HUES48 (cell line): ENCODE measurements at regions not wholly inside any gene's neighbourhood (a gene's known extent, or its start where the extent isn't known, plus 50 kb on each side); places are given as distances from the start of the nearest gene placed in this dataset.

Experiments
- H3K27ac ChIP-seq: one replicate; pipeline ENCODE4 v1.7.0; 2013; ENCODE audit warnings: low read depth, low read length, inconsistent platforms
- H3K27me3 ChIP-seq: 2 replicates; pipeline ENCODE4 v1.6.1; 2013; ENCODE audit warnings: mild to moderate bottlenecking, low read length; ENCODE audit not compliant: control insufficient read depth, insufficient read depth
- H3K36me3 ChIP-seq: 2 replicates; pipeline ENCODE4 v1.6.1; 2013; ENCODE audit warnings: low read length; ENCODE audit not compliant: control insufficient read depth, insufficient read depth
- H3K4me1 ChIP-seq: 2 replicates; pipeline ENCODE4 v1.6.1; 2013; ENCODE audit warnings: mild to moderate bottlenecking, low read length; ENCODE audit not compliant: control insufficient read depth, insufficient read depth
- H3K4me3 ChIP-seq: 2 replicates; pipeline ENCODE4 v1.5.1; 2013; ENCODE audit warnings: mild to moderate bottlenecking, low read depth, low read length
- H3K9ac ChIP-seq: 2 replicates; pipeline ENCODE4 v1.6.1; 2013; ENCODE audit warnings: mild to moderate bottlenecking, low read depth, low read length, moderate library complexity
- H3K9me3 ChIP-seq: 2 replicates; pipeline ENCODE4 v1.6.1; 2013; ENCODE audit warnings: low read length; ENCODE audit not compliant: control insufficient read depth, insufficient read depth

DNA sequence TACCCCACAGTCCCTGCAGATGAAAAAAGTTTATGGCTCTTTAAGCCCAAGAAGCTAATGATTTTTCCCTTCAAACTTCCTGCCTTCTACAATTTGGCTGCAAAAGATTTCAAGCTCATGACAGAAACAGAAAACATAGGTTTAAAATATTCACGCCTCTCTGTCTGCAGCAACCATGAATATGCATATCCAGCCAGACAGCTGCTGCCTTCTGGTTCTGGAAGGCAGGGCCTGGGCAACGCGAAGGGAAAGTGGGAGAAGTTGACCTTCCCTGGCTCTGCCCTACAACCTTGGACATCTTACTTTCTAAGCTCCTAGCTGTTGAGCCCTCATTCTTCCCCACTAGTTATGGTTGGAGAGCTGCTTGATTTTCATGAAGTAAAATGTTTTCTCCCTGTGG lies 64.8 kb upstream of the CLINT1 start:
- Histone ChIP-seq H3K4me3 (no peak overlapping the region), H3K36me3 (no peaks in the 10 kb centered on the region), H3K4me1 (peaks cover 32% of the 10 kb centered on the region), H3K9me3 (no peaks in the 10 kb centered on the region), H3K27ac (no peak overlapping the region), H3K27me3 (no peaks in the 10 kb centered on the region), H3K9ac (no peak overlapping the region)

- H3K9me3 ChIP-seq = no peaks in the 10 kb centered on the region
- no peaks in the 10 kb centered on the region for H3K27me3 ChIP-seq
- H3K9ac ChIP-seq = no peak overlapping the region
- no peaks in the 10 kb centered on the region for H3K36me3 ChIP-seq
- no peak overlapping the region for H3K27ac ChIP-seq
- peaks cover 28% of the 10 kb centered on the region for H3K4me1 ChIP-seq
- no peak overlapping the region for H3K4me3 ChIP-seq
Measured at GRCh38 chr5:157922026-157922425, 63.1 kb upstream of the CLINT1 start.

DNA sequence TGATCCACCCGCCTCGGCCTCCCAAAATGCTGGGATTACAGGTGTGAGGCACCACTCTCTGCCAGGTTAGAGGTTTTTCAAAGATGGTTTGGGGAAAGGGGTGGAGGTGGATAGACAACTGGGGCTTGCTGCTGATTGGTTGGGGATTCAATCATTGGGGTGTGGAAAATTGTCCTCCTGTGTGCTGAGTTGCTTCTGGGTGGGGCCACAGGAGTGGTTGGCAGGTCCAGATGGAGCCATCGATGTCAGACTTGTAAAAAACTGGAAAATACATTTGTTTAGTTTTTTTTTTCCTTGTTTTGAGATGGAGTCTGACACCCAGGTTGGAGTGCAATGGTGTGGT lies 61.9 kb upstream of the CLINT1 start:
- no peak overlapping the region for H3K27ac ChIP-seq
- no peaks in the 10 kb centered on the region for H3K36me3 ChIP-seq
- H3K4me3 ChIP-seq = no peak overlapping the region
- H3K27me3 ChIP-seq = no peaks in the 10 kb centered on the region
- peaks cover 28% of the 10 kb centered on the region for H3K4me1 ChIP-seq
- H3K9me3 ChIP-seq = no peaks in the 10 kb centered on the region
- no peak overlapping the region for H3K9ac ChIP-seq

GRCh38 chr5:157918811-157919742 lies 60.1 kb upstream of the CLINT1 start:
- Histone ChIP-seq H3K9me3 (no peaks in the 10 kb centered on the region), H3K4me3 (no peak overlapping the region), H3K9ac (no peak overlapping the region), H3K4me1 (peaks cover 26% of the 10 kb centered on the region), H3K27me3 (no peaks in the 10 kb centered on the region), H3K27ac (no peak overlapping the region), H3K36me3 (no peaks in the 10 kb centered on the region)

DNA sequence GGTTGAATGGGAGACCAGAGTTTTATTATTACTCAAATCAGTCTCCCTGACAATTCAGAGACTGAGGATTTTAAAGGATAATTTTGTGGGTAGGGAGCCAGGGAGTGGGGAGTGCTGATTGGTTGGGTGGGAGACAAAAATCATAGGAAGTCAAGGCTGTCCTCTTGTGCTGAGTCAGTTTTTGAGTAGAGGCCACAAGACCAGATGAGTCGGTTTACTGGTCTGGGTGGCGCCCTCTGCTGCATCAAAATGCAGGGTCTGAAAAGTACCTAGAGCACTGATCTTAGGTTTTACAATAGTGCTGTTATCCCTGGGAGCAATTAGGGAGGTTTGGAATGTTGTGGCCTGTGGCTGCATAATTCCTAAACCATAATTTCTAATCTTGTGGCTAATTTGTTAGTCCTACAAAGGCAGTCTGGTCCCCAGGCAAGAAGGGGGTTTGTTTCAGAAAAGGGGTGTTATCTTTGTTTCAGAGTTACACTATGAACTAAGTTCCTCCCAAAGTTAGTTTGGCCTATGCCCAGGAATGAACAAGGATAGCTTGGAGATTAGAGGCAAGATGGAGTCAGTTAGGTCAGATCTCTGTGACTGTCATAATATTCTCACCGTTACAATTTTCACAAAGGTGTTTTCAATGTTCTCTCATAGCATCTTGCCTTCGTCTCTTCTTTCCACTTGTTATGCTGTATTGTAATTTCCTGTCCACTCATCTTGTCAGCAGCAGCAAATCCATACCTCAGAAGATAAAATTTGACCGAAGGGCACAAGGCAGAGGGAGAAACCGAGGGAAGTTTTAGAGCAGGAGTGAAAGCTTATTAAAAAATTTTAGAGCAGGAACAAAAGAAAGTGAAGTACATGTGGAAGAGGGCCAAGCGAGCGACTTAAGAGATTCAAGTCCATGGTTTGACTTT lies 59.2 kb upstream of the CLINT1 start:
- Histone ChIP-seq H3K9ac (no peak overlapping the region), H3K4me3 (no peak overlapping the region), H3K36me3 (no peaks in the 10 kb centered on the region), H3K4me1 (peaks cover 24% of the 10 kb centered on the region), H3K27me3 (no peaks in the 10 kb centered on the region), H3K9me3 (no peaks in the 10 kb centered on the region), H3K27ac (no peak overlapping the region)

DNA sequence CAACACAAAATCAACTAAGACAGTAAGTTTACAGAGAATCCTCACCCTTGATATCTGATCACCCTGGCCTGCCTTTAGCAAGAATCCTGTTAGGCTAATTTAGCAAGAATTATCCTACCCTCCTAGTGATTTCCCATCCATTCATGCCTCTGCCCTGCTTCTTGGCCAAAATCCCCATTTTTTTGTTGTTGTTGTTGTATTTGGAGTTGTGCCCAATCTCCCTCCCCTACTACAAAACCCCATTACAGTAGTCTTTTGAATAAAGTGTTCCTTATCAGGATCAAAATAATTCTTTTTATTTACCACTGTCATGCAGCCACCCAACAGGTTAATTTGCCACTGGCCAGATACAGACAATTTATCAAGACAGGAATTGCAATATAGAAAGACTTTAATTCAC lies 58.5 kb upstream of the CLINT1 start:
- Histone ChIP-seq H3K27ac (no peak overlapping the region), H3K9ac (no peak overlapping the region), H3K27me3 (no peaks in the 10 kb centered on the region), H3K4me3 (no peak overlapping the region), H3K4me1 (peaks cover 31% of the 10 kb centered on the region), H3K36me3 (no peaks in the 10 kb centered on the region), H3K9me3 (no peaks in the 10 kb centered on the region)

DNA sequence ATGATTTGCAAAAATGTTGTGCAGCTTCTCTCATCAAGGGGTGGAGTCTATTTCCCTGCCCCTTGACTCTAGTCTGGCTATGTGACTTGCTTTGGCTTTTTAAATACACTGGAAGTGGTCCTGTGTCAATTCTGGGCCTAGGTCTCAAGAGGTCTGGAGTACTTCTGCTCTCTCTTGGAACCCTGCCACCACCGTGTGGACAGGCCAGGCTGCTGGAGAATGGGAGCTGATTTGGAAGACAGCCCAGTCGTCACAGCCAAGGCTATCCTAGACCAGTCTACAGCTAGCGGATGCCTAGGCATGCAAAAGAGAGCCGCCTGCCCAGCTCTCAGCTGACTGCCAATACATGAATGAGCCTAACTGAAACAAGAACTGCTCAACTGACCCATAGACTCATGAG lies 56.7 kb upstream of the CLINT1 start:
- no peak overlapping the region for H3K27ac ChIP-seq
- H3K9ac ChIP-seq = no peak overlapping the region
- no peaks in the 10 kb centered on the region for H3K36me3 ChIP-seq
- H3K27me3 ChIP-seq = no peaks in the 10 kb centered on the region
- H3K9me3 ChIP-seq = no peaks in the 10 kb centered on the region
- H3K4me1 ChIP-seq = peaks cover 22% of the 10 kb centered on the region
- no peak overlapping the region for H3K4me3 ChIP-seq

DNA sequence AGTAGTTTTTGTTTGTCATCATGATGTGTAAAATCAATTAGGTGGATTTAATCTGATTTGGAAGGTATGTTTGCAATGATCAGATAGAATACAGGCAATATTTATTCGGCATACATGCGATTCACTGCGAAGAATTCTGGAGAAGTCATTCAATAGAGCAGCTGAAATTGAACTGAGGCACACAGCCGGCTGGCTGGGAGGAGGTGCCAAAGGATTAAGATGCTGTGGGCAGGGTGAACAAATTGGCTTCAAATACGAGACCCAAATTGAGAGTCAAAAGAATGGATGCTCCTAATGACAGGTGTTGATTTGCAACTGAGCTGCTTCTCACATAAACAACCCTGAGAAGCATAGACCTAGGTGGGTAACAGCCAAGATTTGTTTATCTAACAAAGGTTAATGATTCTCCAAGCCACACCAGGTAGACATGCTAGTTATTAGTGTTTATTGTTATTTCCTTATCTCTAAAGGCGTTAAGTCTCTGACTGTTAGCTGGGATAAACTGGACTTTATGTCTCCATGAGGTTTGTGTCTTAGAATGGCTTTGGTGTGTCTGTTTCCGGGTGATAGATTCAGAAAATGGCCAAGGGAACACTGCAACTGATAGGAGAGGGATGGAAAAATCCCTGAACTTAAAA lies 55.3 kb upstream of the CLINT1 start:
- H3K27me3 ChIP-seq = no peaks in the 10 kb centered on the region
- no peak overlapping the region for H3K27ac ChIP-seq
- H3K4me1 ChIP-seq = peaks cover 15% of the 10 kb centered on the region
- H3K9ac ChIP-seq = no peak overlapping the region
- no peak overlapping the region for H3K4me3 ChIP-seq
- no peaks in the 10 kb centered on the region for H3K36me3 ChIP-seq
- H3K9me3 ChIP-seq = no peaks in the 10 kb centered on the region

DNA sequence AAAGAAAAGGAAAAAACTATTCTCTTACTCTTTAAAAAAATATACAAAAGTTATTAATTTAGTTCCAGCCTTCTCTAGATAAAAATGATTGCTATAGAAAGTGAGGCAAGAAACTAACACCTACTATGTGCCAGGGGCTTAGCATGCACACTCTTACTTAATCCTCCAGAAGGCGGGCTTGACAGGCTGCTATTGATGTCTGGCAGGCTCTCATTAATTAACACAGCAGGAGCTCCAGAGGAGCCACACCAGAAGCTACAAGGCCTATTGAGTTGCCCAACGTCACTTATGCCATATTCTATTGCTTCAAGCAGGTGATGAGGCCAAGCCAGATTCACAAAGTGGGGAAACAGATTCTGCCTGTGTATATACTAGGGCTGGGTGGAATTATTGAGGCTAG lies 54.6 kb upstream of the CLINT1 start:
- peaks cover 15% of the 10 kb centered on the region for H3K4me1 ChIP-seq

GRCh38 chr5:157912621-157913325 lies 53.8 kb upstream of the CLINT1 start:
- Histone ChIP-seq H3K27me3 (no peaks in the 10 kb centered on the region), H3K4me3 (no peak overlapping the region), H3K9ac (no peak overlapping the region), H3K27ac (peak overlapping the region; percentile 38), H3K9me3 (no peaks in the 10 kb centered on the region), H3K36me3 (no peaks in the 10 kb centered on the region), H3K4me1 (peaks cover 11% of the 10 kb centered on the region)

More for the DNA sequence above, 54.6 kb upstream of the CLINT1 start:
- Histone ChIP-seq H3K4me3 (no peak overlapping the region), H3K36me3 (no peaks in the 10 kb centered on the region), H3K27ac (no peak overlapping the region), H3K9ac (no peak overlapping the region), H3K27me3 (no peaks in the 10 kb centered on the region), H3K9me3 (no peaks in the 10 kb centered on the region)
